Fibroblast of mammary gland (primary cell): ENCODE measurements at regions not wholly inside any gene's neighbourhood (a gene's known extent, or its start where the extent isn't known, plus 50 kb on each side); places are given as distances from the start of the nearest gene placed in this dataset.

Experiments used
- DNase-seq: peaks from one replicate; pipeline ENCODE4 v3.0.0-alpha.2; 2010; ENCODE audit warnings: low read depth
- H3K4me3 ChIP-seq: 2 replicates; pipeline ENCODE4 v1.5.1; 2011; ENCODE audit warnings: low read depth, mild to moderate bottlenecking, low read length, moderate library complexity; ENCODE audit not compliant: control insufficient read depth
- CTCF ChIP-seq: conservative IDR thresholded peaks from 2 replicates; pipeline ENCODE4 v1.5.1; 2011; ENCODE audit warnings: low read depth, low read length, inconsistent platforms; ENCODE audit not compliant: control insufficient read depth, insufficient read depth

DNA sequence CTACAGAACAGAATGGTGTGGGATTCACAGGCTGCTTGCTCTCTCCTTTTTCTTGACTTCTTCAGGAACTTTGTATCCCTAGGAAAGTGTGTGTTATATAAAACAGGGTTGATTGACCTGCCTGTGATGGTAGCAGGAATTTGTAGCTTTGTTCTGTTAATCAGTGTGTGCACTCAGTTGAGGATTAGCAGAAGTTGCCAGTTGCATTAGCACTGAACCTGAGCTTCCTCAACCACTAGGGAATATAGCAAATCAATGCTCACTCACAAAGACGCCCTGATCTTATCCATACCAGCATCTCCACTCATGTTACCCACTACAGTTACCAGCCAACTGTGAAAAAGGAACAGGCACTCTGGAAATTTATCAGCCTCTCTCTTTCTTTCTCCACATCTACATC lies 319.1 kb upstream of the EMCN start:
- no peak for DNase-seq
- H3K4me3 ChIP-seq: no peak overlapping the region
- TF ChIP-seq CTCF: no peak

GRCh38 chr4:100834616-100835015 lies 316.8 kb upstream of the EMCN start:
- no peak for TF ChIP-seq CTCF
- H3K4me3 ChIP-seq: no peak overlapping the region
- DNase-seq: no peak

DNA sequence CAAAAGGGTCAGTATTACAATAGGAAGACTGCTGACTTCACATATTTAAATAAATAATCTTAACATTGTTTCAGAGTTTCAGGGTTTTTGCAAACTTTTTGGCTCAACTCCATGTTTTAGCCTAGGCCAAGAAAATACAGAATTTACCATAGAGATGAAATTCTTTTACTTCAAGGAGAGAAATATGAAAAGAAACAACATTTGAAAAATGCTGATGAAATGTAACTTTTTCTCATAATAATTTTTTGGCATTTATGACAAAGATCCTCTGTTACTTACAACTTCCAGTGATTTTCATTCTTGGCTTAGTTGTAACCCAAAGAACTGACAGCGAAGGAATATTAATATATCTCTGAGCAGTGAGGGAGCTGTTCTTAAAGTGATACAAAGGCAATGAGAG lies 316.1 kb upstream of the EMCN start:
- DNase-seq: no peak
- no peak overlapping the region for H3K4me3 ChIP-seq

DNA sequence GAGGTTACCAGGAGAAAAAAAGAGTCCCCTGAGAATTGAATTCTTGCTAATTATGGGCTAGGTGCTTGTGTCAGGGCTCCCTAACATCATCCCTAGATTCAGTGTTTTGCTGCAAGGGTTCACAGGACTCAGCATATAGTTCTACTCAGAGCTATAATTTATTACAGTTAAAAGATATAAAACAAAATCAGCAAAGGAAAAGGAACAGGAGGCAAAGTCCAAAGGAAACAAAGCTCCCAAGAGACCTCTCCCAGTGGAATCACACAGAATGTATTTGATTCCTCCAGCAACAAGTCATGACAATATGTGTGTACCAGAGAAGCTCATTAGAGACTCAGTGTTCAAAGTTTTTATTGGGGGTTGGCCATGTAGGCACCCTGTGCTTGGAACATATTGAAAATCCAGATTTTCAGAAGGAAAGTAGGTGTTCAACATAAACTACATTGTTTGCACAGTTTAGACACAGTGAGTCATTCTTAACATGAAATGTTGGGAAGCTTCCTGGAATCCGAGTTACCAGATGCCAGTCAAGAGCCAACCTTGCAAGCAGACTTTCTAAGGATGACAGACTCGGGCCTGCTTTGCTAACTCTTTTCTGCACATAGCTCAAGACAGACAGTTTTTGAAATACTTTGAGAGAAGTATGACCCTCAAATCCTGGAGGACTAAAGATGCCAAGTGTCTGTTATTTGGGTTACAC lies 311.3 kb upstream of the EMCN start:
- no peak for TF ChIP-seq CTCF

More for the DNA sequence above, 316.1 kb upstream of the EMCN start:
- TF ChIP-seq CTCF: no peak

DNA sequence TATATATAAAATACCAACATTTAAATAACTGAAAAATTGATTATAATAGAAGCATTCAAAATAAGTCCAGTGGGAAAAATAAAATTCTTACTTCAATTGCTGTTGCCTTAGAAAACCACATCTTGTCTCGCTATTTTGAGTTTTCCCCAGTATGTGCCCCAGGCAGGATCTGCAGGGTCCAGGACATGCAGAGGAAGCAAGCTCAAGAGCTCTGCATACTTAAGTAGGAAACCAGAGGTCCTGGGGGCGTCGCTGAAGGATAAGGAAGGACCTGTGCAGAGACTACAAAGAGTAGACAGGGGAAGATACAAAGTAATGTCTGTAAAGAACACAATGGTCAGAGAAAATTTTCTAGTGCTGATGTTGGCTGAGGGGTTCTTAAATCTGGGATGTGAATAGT lies 310.5 kb upstream of the EMCN start:
- no peak for TF ChIP-seq CTCF
- no peak for DNase-seq
- no peak overlapping the region for H3K4me3 ChIP-seq

More for the DNA sequence above, 311.3 kb upstream of the EMCN start:
- no peak overlapping the region for H3K4me3 ChIP-seq
- DNase-seq: peak; percentile 53

GRCh38 chr4:100827756-100828155 lies 309.9 kb upstream of the EMCN start:
- no peak for DNase-seq
- H3K4me3 ChIP-seq: no peak overlapping the region
- TF ChIP-seq CTCF: no peak
